ENCODE measurements at regions not wholly inside any gene's neighbourhood (a gene's known extent, or its start where the extent isn't known, plus 50 kb on each side); places are given as distances from the start of the nearest gene placed in this dataset.

GRCh38 chr10:105605918-105606317 lies 964.8 kb downstream of the SORCS3 start:
- BruUV-seq (replicated peaks), result no TSS peak
- no peaks in the 10 kb centered on the region for H4K20me1 ChIP-seq (replicated peaks; ENCODE audit: control insufficient read depth, extremely low read depth, insufficient read depth, low read length)
- no peak for FAIRE-seq
- dilution Hi-C loops (cut with MboI; ENCODE audit: extremely low pct_ligation_motif_present, low sequenced_read_pairs), result no loop called here
- H3K4me2 ChIP-seq (ENCODE audit: insufficient read depth, low read length), result no peak overlapping the region
- no peaks in the 10 kb centered on the region for H3K36me3 ChIP-seq (ENCODE audit: control insufficient read depth in 2 of 2, extremely low read depth in 1 of 2, insufficient read depth in 2 of 2, low read length in 2 of 2)
- DNase-seq (ENCODE audit: low read depth, low spot score), result no peak
- CTCF ChIA-PET, result no interaction called here
- H3K4me3 ChIP-seq (replicated peaks in 1 of 3; ENCODE audit: insufficient read depth in 1 of 3, low read depth in 1 of 3, low read length in 3 of 3), result no peak overlapping the region
- POLR2A ChIA-PET, result no interaction called here
- no peak for TF ChIP-seq CTCF (IDR thresholded peaks at IDR 0.05; ENCODE audit: extremely low read depth in 1 of 2, insufficient read depth in 1 of 2, low read depth in 1 of 2, low read length in 2 of 2)
- TF ChIP-seq FOS (IDR thresholded peaks at IDR 0.05; ENCODE audit: borderline replicate concordance, insufficient read depth, low read length), result no peak
- no peak for TF ChIP-seq JUN (IDR thresholded peaks at IDR 0.05; ENCODE audit: borderline replicate concordance, insufficient read depth, insufficient read length, low read depth)
- no peak for TF ChIP-seq MAX (IDR thresholded peaks at IDR 0.05; ENCODE audit: insufficient read depth, insufficient read length)
- TF ChIP-seq MYC (IDR thresholded peaks at IDR 0.05; ENCODE audit: low read depth, low read length), result no peak
- TF ChIP-seq GATA2 (IDR thresholded peaks at IDR 0.05; ENCODE audit: insufficient read depth, insufficient read length, low read depth, low read length), result no peak
- no peak for TF ChIP-seq POLR2AphosphoS5 (IDR thresholded peaks at IDR 0.05; ENCODE audit: insufficient read depth, low read depth, low read length)
- no peak for TF ChIP-seq POLR2A (IDR thresholded peaks at IDR 0.05; ENCODE audit: low read depth, low read length)
- TF ChIP-seq EZH2 (IDR thresholded peaks at IDR 0.05; ENCODE audit: borderline replicate concordance, low read depth, low read length, severe bottlenecking), result no peak
- intact Hi-C loops (cut with micrococcal nuclease), result no loop called here
- H3K9me3 ChIP-seq (replicated peaks; ENCODE audit: control insufficient read depth, insufficient read depth, low read length), result no peaks in the 10 kb centered on the region
- no peak overlapping the region for H2AFZ ChIP-seq (ENCODE audit: low read depth, low read length)
- H3K27ac ChIP-seq (ENCODE audit: insufficient read depth, low read depth, low read length), result no peak overlapping the region
- H3K9ac ChIP-seq (replicated peaks; ENCODE audit: extremely low read depth, insufficient read depth, low read length), result no peak overlapping the region
- H3K4me1 ChIP-seq (ENCODE audit: control insufficient read depth, extremely low read depth, insufficient read depth, low read length), result no peaks in the 10 kb centered on the region
- no peaks in the 10 kb centered on the region for H3K79me2 ChIP-seq (ENCODE audit: control insufficient read depth, insufficient read depth, low read length)
- H3K9me1 ChIP-seq (replicated peaks; ENCODE audit: control insufficient read depth, extremely low read depth, insufficient read depth, low read length), result no peaks in the 10 kb centered on the region
- no peaks in the 10 kb centered on the region for H3K27me3 ChIP-seq (ENCODE audit: control insufficient read depth in 2 of 2, insufficient read depth in 2 of 2, low read length in 2 of 2)

All from endothelial cell of umbilical vein (primary cell).